HG03558 (cell line): ENCODE measurements at regions not wholly inside any gene's neighbourhood (a gene's known extent, or its start where the extent isn't known, plus 50 kb on each side); places are given as distances from the start of the nearest gene placed in this dataset.
"Not testable (repeated sequence)": the region's sequence is repeated elsewhere in the genome, so short reads cannot be mapped to it uniquely, and the experiment has no call there.

Experiments used
- ATAC-seq: cut with Tn5 transposase; IDR thresholded peaks from one replicate; pipeline ENCODE4 v1.9.1; 2021; ENCODE audit warnings: moderate number of reproducible peaks; ENCODE audit not compliant: unreplicated experiment; ENCODE audit errors: extremely low read depth

GRCh38 chr14:66001356-66001755, 484.8 kb upstream of the CCDC196 start:
- ATAC-seq: no peak

DNA sequence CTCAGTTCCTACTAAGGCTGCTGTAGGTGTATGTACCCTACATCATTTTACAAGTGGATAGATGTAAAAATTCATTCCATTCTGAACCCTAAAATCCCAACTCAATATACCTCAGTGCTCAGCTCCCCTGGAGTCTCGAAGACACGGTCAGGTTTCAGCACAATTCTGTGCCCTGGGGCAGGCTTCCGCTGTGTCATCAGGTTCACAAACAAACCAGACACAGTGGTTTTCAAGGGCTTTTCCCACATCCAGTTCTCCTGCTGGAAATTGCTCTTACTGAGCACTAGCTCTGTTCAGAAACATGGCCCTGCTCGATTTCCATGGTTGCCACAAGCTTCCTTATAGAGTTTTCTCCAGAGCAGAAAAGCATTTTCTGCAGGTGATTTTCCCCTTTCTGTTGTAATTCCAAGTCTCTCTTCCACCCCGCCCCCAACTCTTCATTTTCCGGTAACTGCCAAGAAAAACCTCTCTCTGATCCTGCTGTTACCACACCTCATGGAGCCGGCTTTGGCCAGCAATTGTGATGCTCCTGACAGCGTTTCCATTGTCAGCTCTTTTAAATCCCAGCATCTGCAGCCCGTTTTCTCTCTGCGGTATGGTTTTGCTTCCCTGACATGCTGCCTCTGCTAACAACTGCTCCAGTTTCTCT, 483.0 kb upstream of the CCDC196 start:
- no peak for ATAC-seq

DNA sequence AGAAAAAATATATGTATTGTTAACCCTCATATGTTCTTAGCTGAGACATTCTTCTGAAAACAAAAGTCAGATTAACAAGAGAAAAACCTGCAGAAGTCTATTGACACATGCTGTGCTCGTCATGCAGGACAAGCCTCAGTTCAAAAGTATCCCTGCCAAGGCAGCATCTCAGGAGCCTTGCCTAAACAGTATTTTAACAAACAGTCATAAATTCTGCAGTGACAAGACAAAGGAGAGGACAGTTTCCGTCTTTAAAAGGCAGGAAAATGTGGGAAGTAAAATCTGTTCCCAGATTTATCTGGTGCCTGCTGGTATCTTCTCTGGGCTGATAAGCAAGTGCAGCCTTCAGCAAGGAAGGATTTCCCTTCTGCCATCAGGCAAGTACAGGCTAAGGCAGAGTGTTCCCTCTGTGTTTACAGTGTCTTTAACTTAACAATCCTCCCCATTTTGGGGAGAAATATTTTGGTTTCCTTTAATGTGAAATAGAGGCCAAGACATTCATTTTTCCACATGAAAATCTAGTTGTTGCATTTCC, 480.2 kb upstream of the CCDC196 start:
- no peak for ATAC-seq

- no peak for ATAC-seq
Measured at GRCh38 chr14:66008631-66009030, 477.5 kb upstream of the CCDC196 start.

GRCh38 chr14:66009089-66009488, 477.1 kb upstream of the CCDC196 start:
- ATAC-seq: no peak

- ATAC-seq: no peak
Measured at GRCh38 chr14:66010695-66011094, 475.5 kb upstream of the CCDC196 start.

GRCh38 chr14:66011855-66012254, 474.3 kb upstream of the CCDC196 start:
- no peak for ATAC-seq

DNA sequence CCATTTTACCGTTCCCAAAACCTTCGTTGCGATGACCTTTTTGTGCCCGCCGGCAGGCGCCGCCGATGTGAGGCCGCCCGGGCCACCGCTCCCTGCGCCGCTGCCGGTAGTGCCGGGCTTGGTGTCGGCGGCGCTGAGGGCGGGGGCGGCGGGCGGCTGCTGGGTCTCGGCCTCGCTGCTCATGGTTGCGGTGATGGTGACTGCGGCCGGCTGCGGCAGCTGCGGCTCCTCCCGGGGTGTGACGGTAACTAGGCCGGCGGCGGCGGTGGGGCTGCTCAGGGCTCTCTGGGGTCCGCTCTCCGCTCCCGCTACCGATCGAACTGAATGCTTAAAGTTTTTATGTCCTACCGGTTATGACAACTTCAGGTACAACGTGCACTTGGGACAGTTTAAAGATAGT, 472.6 kb upstream of the CCDC196 start:
- ATAC-seq: not testable (repeated sequence)

DNA sequence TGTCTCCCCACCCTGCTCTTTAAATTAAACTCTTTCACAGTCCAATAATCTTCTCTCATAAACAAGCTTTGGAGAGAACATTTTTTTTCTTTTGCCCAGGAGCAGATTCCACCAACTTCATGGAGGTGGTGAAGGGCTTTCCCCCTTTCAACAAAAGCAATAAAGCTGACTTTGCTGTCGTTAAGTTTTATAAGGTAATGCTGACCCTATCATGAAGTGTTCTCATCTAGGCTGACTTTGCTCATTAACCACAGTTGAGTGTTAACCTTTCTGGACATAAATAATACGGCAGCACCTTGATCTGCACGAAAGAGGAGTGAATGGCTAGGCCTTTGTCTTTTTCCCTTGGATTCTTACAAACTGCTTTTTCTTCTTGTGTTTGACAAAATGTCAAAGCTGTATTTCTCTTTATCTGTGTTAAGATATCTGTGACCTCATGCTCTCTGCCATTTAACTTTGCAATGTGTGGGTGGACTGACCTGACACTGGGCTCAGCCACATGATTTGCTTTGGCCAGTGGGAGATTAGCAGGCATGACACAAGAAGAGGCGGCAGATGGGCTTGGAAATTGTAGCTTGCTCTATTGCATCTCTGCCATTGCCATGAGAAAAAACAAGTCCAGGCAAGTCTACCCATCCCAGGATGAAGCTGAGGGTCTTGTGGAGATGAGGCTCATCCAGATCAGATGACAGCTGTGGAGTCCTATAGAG, 470.9 kb upstream of the CCDC196 start:
- ATAC-seq: no peak

DNA sequence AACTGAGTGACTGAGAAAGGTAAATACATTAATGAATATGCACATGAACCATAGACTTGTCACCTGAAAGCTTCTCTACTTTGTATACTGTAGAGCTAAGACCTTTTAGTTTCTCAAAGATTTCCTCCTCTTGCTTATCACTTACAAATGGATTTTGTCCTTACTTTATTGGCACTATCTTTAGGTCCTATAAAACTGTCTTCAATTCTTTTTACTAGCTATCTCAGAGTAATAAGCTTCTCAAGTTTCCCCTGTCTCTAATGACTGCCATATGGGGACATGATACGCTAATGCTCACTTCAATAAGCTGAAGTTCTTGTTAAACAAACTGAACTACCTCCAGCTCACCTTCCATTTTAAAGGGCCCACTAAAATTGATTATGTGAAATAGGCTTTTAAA, 468.2 kb upstream of the CCDC196 start:
- ATAC-seq: no peak

DNA sequence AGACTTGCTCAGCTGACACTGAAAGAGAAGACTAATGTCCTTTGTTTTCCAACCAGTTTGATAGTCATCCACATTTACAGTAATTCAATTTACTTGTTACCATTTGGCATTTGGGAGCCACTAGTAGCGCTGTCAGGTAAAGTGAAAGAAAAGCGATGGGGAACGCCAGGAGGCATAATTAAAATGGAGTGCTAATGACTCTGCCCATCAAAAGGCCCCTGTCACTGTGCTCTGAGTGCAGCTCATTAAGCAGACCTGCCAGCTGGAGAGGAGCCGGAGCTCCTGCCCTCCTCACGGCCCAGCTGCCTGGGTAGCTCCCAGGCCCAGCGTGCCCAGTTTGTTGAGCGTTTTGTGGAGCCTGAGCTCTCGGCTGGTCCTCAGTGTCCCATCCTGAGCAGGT, 463.6 kb upstream of the CCDC196 start:
- no peak for ATAC-seq

DNA sequence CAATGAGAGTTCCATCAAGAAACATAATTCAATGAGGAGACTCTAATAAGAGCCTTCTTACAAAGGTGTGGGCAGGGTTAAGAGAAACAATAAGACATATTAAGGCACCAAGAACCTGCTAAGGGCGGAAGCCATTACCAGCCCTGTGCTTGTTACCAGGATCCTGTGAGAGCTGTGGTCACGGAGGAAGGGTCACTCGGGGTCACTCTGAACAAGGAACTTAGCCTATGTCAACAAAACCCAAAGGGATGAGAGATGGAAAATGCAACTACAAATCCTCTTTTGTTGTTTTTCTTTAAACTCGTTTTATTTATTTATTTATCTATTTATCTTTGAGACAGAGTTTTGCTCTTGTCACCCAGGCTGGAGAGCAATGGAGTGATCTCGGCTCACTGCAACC, 460.4 kb upstream of the CCDC196 start:
- no peak for ATAC-seq

DNA sequence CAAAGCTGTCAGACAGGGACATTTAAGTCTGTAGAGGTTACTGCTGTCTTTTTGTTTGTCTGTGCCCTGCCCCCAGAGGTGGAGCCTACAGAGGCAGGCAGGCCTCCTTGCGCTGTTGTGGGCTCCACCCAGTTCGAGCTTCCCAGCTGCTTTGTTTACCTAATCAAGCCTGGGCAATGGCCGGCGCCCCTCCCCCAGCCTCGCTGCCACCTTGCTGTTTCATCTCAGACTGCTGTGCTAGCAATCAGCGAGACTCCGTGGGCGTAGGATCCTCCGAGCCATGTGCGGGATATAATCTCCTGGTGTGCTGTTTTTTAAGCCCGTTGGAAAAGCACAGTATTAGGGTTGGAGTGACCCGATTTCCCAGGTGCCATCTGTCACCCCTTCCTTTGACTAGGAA, 454.2 kb upstream of the CCDC196 start:
- not testable (repeated sequence) for ATAC-seq

DNA sequence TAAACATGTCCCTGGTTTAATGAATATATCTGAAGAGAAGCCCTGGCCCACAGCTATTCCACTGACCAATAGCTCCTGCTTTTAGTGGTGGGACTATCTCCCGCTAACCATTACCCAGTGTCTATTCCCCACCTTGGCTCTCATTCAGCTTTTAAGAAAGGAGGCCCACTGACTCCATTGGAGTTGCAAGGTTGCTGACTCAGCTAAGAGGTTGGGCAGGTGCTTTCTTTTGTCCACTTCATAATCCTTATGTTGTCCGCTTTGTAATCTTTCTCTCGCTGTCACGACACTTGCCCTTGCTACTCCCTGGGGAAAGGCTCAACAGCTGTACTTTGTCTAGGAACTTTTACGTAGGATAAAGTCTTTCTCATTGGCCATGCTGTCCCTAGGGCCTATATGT, 453.4 kb upstream of the CCDC196 start:
- ATAC-seq: no peak

GRCh38 chr14:66036547-66036946, 449.6 kb upstream of the CCDC196 start:
- ATAC-seq: no peak

GRCh38 chr14:66037361-66037760, 448.8 kb upstream of the CCDC196 start:
- no peak for ATAC-seq

DNA sequence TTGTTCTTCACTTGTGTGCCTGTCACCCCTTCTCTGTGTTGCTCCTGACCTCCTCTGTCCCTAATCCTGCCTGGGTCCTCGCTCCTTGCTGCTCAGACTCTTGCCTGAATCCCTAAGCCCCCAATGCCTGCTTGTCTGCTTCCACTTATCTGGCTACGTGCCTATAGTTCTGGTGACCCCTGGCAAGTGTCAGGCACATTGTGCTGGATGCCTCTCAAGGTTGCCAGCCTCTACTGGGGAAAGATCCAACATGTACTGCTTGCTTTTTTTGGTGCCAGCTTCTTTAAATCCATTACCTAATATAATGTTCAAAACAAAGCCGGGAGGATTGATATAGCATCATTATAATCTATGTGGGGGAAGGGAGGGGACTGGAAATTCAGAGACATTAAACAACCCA, 448.0 kb upstream of the CCDC196 start:
- ATAC-seq: no peak

GRCh38 chr14:66038618-66039017, 447.6 kb upstream of the CCDC196 start:
- ATAC-seq: no peak

- no peak for ATAC-seq
Measured at GRCh38 chr14:66039495-66039894, 446.7 kb upstream of the CCDC196 start.

GRCh38 chr14:66041582-66041981, 444.6 kb upstream of the CCDC196 start:
- ATAC-seq: no peak

DNA sequence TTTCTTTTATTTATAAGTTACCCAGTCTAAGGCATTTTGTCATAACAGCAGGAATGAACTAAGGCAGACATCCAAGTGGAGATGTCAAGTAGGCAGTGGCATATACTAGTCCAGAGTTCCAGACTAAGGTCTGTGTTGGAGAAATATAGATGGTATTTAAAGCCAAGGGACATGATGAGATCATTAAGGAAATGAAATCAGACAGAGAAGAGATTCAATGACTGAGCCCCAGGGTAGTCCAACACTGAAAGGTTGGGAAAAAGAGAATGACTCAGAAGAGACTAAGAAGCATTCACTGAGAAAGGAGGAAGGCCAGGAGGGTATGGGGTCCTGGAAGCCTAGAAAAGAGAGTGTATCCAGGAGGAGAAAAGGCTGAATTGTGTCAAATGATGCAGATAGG, 442.2 kb upstream of the CCDC196 start:
- ATAC-seq: no peak

GRCh38 chr14:66045572-66046021, 440.6 kb upstream of the CCDC196 start:
- no peak for ATAC-seq
